Lower leg skin (tissue), 4 donors: ENCODE measurements at regions not wholly inside any gene's neighbourhood (a gene's known extent, or its start where the extent isn't known, plus 50 kb on each side); places are given as distances from the start of the nearest gene placed in this dataset.
A peak's percentile ranks its signal among the peaks of the same experiment; 100 is the strongest.

ENCODE experiments used
- DNase-seq, 2 donors: peaks; one replicate each; pipeline ENCODE4 v3.0.0-alpha.2; 2019; ENCODE audit warnings: low spot score in 2 of 2
- H3K4me3 ChIP-seq: fragments of 200-600 bp; sonication (generic); 2 replicates; pipeline ENCODE4 v1.5.1; 2017; ENCODE audit warnings: mild to moderate bottlenecking, low read depth; ENCODE audit not compliant: poor library complexity, severe bottlenecking
- POLR2A ChIP-seq, 2 donors: fragments of 450-650 bp; IDR thresholded peaks; one replicate each; pipeline ENCODE4 v1.6.1; 2016 to 2017; ENCODE audit warnings: antibody characterized with exemption in 2 of 2, mild to moderate bottlenecking in 1 of 2, moderate library complexity in 1 of 2
- WGBS, 2 donors: methylation state at CpG; one replicate each; pipeline ENCODE4 v1.1.5; 2018; 5-methylcytosine and 5-hydroxymethylcytosine counted together
- intact Hi-C: fragments of 100-400 bp; cut with DNase I; formaldehyde crosslinking; loops from one replicate; pipeline ENCODE4 v1.15.0; 2023; ENCODE audit warnings: low total_unique reads
- TF ChIP-seq, protein P1 (sequence below), 3 donors: fragments of 450-650 bp; IDR thresholded peaks; one replicate each; pipeline ENCODE4 v1.5.1; 2016; ENCODE audit warnings: antibody characterized with exemption in 3 of 3, mild to moderate bottlenecking in 3 of 3, moderate library complexity in 2 of 3

DNA sequence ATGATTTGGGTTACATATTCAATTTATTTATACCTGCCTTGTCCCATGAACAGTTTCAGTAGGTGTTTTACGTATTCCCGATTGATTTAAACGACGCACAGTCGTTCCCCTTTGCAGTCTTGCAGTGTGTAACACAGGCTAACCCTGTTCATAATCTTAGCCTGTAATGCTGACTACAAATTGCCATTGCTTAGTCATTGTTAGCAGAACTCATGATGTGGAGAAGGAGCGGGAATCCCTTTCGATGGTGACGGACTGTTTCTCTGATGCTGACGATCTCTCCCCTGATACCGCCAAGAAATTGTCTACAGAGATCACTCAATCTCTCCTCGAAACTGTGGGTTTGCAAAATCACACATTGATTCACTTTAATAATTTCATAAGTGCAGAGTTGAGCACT lies 93.2 kb downstream of the MRPL36 start:
- H3K4me3 ChIP-seq, result no peak overlapping the region
- peak in 1 of 2 donors; percentile 34 for DNase-seq
- intact Hi-C loops, result no loop called here
- TF ChIP-seq POLR2A (IDR thresholded peaks at IDR 0.05), result no peak
- TF ChIP-seq, protein P1, sequence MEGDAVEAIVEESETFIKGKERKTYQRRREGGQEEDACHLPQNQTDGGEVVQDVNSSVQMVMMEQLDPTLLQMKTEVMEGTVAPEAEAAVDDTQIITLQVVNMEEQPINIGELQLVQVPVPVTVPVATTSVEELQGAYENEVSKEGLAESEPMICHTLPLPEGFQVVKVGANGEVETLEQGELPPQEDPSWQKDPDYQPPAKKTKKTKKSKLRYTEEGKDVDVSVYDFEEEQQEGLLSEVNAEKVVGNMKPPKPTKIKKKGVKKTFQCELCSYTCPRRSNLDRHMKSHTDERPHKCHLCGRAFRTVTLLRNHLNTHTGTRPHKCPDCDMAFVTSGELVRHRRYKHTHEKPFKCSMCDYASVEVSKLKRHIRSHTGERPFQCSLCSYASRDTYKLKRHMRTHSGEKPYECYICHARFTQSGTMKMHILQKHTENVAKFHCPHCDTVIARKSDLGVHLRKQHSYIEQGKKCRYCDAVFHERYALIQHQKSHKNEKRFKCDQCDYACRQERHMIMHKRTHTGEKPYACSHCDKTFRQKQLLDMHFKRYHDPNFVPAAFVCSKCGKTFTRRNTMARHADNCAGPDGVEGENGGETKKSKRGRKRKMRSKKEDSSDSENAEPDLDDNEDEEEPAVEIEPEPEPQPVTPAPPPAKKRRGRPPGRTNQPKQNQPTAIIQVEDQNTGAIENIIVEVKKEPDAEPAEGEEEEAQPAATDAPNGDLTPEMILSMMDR (IDR thresholded peaks at IDR 0.05), result no peak
- WGBS, 2 donors, result 82 to 91% methylated on average over 11 of the region's 11 CpGs

GRCh38 chr5:1706021-1706420 lies 93.6 kb downstream of the MRPL36 start:
- no peak for TF ChIP-seq POLR2A (IDR thresholded peaks at IDR 0.05)
- TF ChIP-seq, protein P1 (IDR thresholded peaks at IDR 0.05), result no peak
- peak; percentile 5 to 79 for DNase-seq
- H3K4me3 ChIP-seq, result no peak overlapping the region
- WGBS, 2 donors, result 89 to 93% methylated on average over 17 of the region's 17 CpGs
- intact Hi-C loops, result no loop called here

- 72 to 73% methylated on average over 7 of the region's 7 CpGs for WGBS, 2 donors
- peak in 1 of 2 donors; percentile 75 for DNase-seq
- H3K4me3 ChIP-seq, result no peak overlapping the region
- intact Hi-C loops, result no loop called here
- no peak for TF ChIP-seq POLR2A (IDR thresholded peaks at IDR 0.05)
- TF ChIP-seq, protein P1 (IDR thresholded peaks at IDR 0.05), result no peak
These were observed 95.0 kb downstream of the MRPL36 start for GRCh38 chr5:1704676-1705075.

GRCh38 chr5:1704266-1704665 lies 95.4 kb downstream of the MRPL36 start:
- no peak for TF ChIP-seq POLR2A (IDR thresholded peaks at IDR 0.05)
- TF ChIP-seq, protein P1 (IDR thresholded peaks at IDR 0.05), result no peak
- no peak overlapping the region for H3K4me3 ChIP-seq
- no peak for DNase-seq
- intact Hi-C loops, result no loop called here
- 90 to 94% methylated on average over 13 of the region's 13 CpGs for WGBS, 2 donors

GRCh38 chr5:1703352-1704050 lies 96.1 kb downstream of the MRPL36 start:
- TF ChIP-seq, protein P1 (IDR thresholded peaks at IDR 0.05), result no peak
- no peak for TF ChIP-seq POLR2A (IDR thresholded peaks at IDR 0.05)
- intact Hi-C loops, result no loop called here
- no peak overlapping the region for H3K4me3 ChIP-seq
- DNase-seq, result peak in 1 of 2 donors; percentile 60
- 89% methylated on average over 20 to 21 of the region's 21 CpGs for WGBS, 2 donors

GRCh38 chr5:1702318-1702717 lies 97.3 kb downstream of the MRPL36 start:
- intact Hi-C loops, result no loop called here
- TF ChIP-seq, protein P1 (IDR thresholded peaks at IDR 0.05), result no peak
- no peak for TF ChIP-seq POLR2A (IDR thresholded peaks at IDR 0.05)
- WGBS, 2 donors, result 85 to 90% methylated on average over 21 of the region's 21 CpGs
- DNase-seq, result peak in 1 of 2 donors; percentile 74
- no peak overlapping the region for H3K4me3 ChIP-seq
